ENCODE measurements at regions not wholly inside any gene's neighbourhood (a gene's known extent, or its start where the extent isn't known, plus 50 kb on each side); places are given as distances from the start of the nearest gene placed in this dataset.

DNA sequence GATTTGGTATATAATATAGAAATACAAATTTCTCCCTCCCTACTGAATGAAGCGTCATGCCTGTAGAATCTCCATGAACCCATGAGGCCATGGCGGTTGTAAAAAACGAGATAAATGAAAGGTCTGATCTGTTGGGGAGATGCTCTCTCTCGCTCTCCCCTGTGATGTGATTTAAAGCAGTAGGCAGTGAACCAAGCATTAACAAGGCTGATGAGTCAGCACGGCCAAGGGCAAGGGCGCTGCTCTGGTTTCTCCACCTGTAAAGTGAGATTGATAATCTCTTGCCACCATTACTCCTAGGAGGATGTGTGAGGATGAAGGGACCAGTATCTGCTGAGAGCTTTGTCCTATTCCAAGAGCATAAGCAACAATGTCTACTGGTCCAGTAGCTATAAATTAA lies 553.3 kb downstream of the CMPK2 start:
- H3K4me3 ChIP-seq (ENCODE audit: low read length): no peak overlapping the region
- H2AFZ ChIP-seq (ENCODE audit: low read depth, low read length): no peak overlapping the region
- H3K9me2 ChIP-seq (ENCODE audit: insufficient read depth, low read length): no peaks in the 10 kb centered on the region
- TF ChIP-seq POLR2AphosphoS5 (IDR thresholded peaks at IDR 0.05): no peak
- no peak for TF ChIP-seq EP300 (conservative IDR thresholded peaks at IDR 0.05; ENCODE audit: poor library complexity, severe bottlenecking)
- no peak for TF ChIP-seq SMC3 (conservative IDR thresholded peaks at IDR 0.05; ENCODE audit: poor library complexity)
- TF ChIP-seq RAD21 (conservative IDR thresholded peaks at IDR 0.05): no peak
- no peaks in the 10 kb centered on the region for H3K36me3 ChIP-seq (ENCODE audit: insufficient read depth, low read length)
- H3K4me2 ChIP-seq (ENCODE audit: low read length): no peak overlapping the region
- H3F3A ChIP-seq (ENCODE audit: insufficient read depth, low read length, poor library complexity, severe bottlenecking): peaks cover 16% of the 10 kb centered on the region
- no peaks in the 10 kb centered on the region for H4K20me1 ChIP-seq (ENCODE audit: insufficient read depth)
- H3K27me3 ChIP-seq (ENCODE audit: insufficient read depth, low read depth, low read length): no peaks in the 10 kb centered on the region
- H3K79me2 ChIP-seq (replicated peaks; ENCODE audit: insufficient read depth, low read length): no peaks in the 10 kb centered on the region
- no peaks in the 10 kb centered on the region for H3K9me3 ChIP-seq (ENCODE audit: low read length)
- H3K9ac ChIP-seq (ENCODE audit: low read length): no peak overlapping the region
- H3K27ac ChIP-seq (ENCODE audit: low read length): peak overlapping the region; percentile 88

- Histone ChIP-seq H2AFZ (ENCODE audit: low read depth, low read length) (no peak overlapping the region), H3K4me3 (ENCODE audit: low read length) (no peak overlapping the region), H3K9ac (ENCODE audit: low read length) (no peak overlapping the region), H3K9me3 (ENCODE audit: low read length) (no peaks in the 10 kb centered on the region), H3K27ac (ENCODE audit: low read length) (no peak overlapping the region), H3K36me3 (ENCODE audit: insufficient read depth, low read length) (no peaks in the 10 kb centered on the region), H3K27me3 (ENCODE audit: insufficient read depth, low read depth, low read length) (no peaks in the 10 kb centered on the region), H3K9me2 (ENCODE audit: insufficient read depth, low read length) (no peaks in the 10 kb centered on the region), H4K20me1 (ENCODE audit: insufficient read depth) (no peaks in the 10 kb centered on the region), H3K79me2 (replicated peaks; ENCODE audit: insufficient read depth, low read length) (no peaks in the 10 kb centered on the region), H3F3A (ENCODE audit: insufficient read depth, low read length, poor library complexity, severe bottlenecking) (peaks cover 16% of the 10 kb centered on the region), H3K4me2 (ENCODE audit: low read length) (no peak overlapping the region)
- no peak for TF ChIP-seq RAD21 (conservative IDR thresholded peaks at IDR 0.05)
Measured at GRCh38 chr2:6314218-6314960, 551.3 kb downstream of the CMPK2 start.

DNA sequence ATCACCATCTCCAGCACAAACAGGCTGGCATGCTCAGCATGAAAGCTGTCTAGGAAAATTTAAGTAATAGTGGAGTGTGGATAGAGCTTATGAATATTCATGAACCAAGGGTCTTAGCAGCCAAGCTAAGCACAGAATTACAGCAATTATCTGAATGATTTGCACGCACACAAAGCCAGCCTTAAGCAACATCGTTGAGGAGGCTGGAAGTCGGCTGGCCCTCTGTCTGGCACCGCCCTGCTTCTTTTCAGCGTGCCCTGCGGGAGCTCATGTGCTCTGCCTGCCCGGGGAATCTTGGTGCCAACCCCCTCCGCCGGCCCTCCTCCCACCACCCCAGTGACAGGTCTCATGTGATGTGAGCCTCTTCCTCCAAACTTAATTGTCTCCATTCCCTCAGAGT lies 540.1 kb downstream of the CMPK2 start:
- no peak overlapping the region for H3K4me2 ChIP-seq (ENCODE audit: low read length)
- no peaks in the 10 kb centered on the region for H3K79me2 ChIP-seq (replicated peaks; ENCODE audit: insufficient read depth, low read length)
- no peaks in the 10 kb centered on the region for H4K20me1 ChIP-seq (ENCODE audit: insufficient read depth)
- no peak overlapping the region for H2AFZ ChIP-seq (ENCODE audit: low read depth, low read length)
- TF ChIP-seq SMC3 (conservative IDR thresholded peaks at IDR 0.05; ENCODE audit: poor library complexity) (no peak), RAD21 (conservative IDR thresholded peaks at IDR 0.05) (no peak), POLR2AphosphoS5 (IDR thresholded peaks at IDR 0.05) (no peak), EP300 (conservative IDR thresholded peaks at IDR 0.05; ENCODE audit: poor library complexity, severe bottlenecking) (no peak), CTCF (IDR thresholded peaks at IDR 0.05; ENCODE audit: poor library complexity, severe bottlenecking) (no peak), MXI1 (conservative IDR thresholded peaks at IDR 0.05; ENCODE audit: poor library complexity, severe bottlenecking) (no peak), EZH2 (IDR thresholded peaks at IDR 0.05; ENCODE audit: borderline replicate concordance, insufficient read depth, low read length, poor library complexity, severe bottlenecking) (no peak), TAF1 (IDR thresholded peaks at IDR 0.05; ENCODE audit: low read depth) (no peak)
- TF ChIP-seq, protein P1, sequence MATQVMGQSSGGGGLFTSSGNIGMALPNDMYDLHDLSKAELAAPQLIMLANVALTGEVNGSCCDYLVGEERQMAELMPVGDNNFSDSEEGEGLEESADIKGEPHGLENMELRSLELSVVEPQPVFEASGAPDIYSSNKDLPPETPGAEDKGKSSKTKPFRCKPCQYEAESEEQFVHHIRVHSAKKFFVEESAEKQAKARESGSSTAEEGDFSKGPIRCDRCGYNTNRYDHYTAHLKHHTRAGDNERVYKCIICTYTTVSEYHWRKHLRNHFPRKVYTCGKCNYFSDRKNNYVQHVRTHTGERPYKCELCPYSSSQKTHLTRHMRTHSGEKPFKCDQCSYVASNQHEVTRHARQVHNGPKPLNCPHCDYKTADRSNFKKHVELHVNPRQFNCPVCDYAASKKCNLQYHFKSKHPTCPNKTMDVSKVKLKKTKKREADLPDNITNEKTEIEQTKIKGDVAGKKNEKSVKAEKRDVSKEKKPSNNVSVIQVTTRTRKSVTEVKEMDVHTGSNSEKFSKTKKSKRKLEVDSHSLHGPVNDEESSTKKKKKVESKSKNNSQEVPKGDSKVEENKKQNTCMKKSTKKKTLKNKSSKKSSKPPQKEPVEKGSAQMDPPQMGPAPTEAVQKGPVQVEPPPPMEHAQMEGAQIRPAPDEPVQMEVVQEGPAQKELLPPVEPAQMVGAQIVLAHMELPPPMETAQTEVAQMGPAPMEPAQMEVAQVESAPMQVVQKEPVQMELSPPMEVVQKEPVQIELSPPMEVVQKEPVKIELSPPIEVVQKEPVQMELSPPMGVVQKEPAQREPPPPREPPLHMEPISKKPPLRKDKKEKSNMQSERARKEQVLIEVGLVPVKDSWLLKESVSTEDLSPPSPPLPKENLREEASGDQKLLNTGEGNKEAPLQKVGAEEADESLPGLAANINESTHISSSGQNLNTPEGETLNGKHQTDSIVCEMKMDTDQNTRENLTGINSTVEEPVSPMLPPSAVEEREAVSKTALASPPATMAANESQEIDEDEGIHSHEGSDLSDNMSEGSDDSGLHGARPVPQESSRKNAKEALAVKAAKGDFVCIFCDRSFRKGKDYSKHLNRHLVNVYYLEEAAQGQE (IDR thresholded peaks at IDR 0.05; ENCODE audit: borderline replicate concordance): no peak
- no peaks in the 10 kb centered on the region for H3K27me3 ChIP-seq (ENCODE audit: insufficient read depth, low read depth, low read length)
- no peaks in the 10 kb centered on the region for H3K9me2 ChIP-seq (ENCODE audit: insufficient read depth, low read length)
- peaks cover 3% of the 10 kb centered on the region for H3K9me3 ChIP-seq (ENCODE audit: low read length)
- H3F3A ChIP-seq (ENCODE audit: insufficient read depth, low read length, poor library complexity, severe bottlenecking): no peaks in the 10 kb centered on the region
- peak overlapping the region; percentile 27 for H3K4me3 ChIP-seq (ENCODE audit: low read length)
- H3K27ac ChIP-seq (ENCODE audit: low read length): peak overlapping the region; percentile 22
- H3K9ac ChIP-seq (ENCODE audit: low read length): no peak overlapping the region
- no peaks in the 10 kb centered on the region for H3K36me3 ChIP-seq (ENCODE audit: insufficient read depth, low read length)

Data from neural cell (in vitro differentiated cells).